ENCODE measurements at regions not wholly inside any gene's neighbourhood (a gene's known extent, or its start where the extent isn't known, plus 50 kb on each side); places are given as distances from the start of the nearest gene placed in this dataset.

- DNase-seq (ENCODE audit: low spot score): no peak
Observed at GRCh38 chr18:73962256-73962655, 185.4 kb downstream of the FBXO15 start.

- DNase-seq (ENCODE audit: low spot score): no peak
Observed at GRCh38 chr18:73961804-73962203, 185.8 kb downstream of the FBXO15 start.

- no peak for DNase-seq (ENCODE audit: low spot score)
Observed at GRCh38 chr18:73959352-73959751, 188.3 kb downstream of the FBXO15 start.

- DNase-seq (ENCODE audit: low spot score): no peak
Observed at GRCh38 chr18:73954268-73954667, 193.4 kb downstream of the FBXO15 start.

GRCh38 chr18:73952296-73952946 lies 195.2 kb downstream of the FBXO15 start:
- peak; percentile 30 for DNase-seq (ENCODE audit: low spot score)

GRCh38 chr18:73950116-73950700 lies 197.4 kb downstream of the FBXO15 start:
- DNase-seq (ENCODE audit: low spot score): no peak

GRCh38 chr18:73948497-73948896 lies 199.1 kb downstream of the FBXO15 start:
- no peak for DNase-seq (ENCODE audit: low spot score)

GRCh38 chr18:73948084-73948483 lies 199.6 kb downstream of the FBXO15 start:
- DNase-seq (ENCODE audit: low spot score): no peak

- no peak for DNase-seq (ENCODE audit: low spot score)
Observed at GRCh38 chr18:73947180-73947921, 200.3 kb downstream of the FBXO15 start.

GRCh38 chr18:73945130-73945792 lies 202.4 kb downstream of the FBXO15 start:
- no peak for DNase-seq (ENCODE audit: low spot score)

GRCh38 chr18:73944715-73945114 lies 202.9 kb downstream of the FBXO15 start:
- DNase-seq (ENCODE audit: low spot score): no peak

- no peak for DNase-seq (ENCODE audit: low spot score)
Observed at GRCh38 chr18:73943763-73944162, 203.9 kb downstream of the FBXO15 start.

GRCh38 chr18:73942956-73943355 lies 204.7 kb downstream of the FBXO15 start:
- DNase-seq (ENCODE audit: low spot score): no peak

GRCh38 chr18:73942081-73942625 lies 205.5 kb downstream of the FBXO15 start:
- DNase-seq (ENCODE audit: low spot score): no peak

- DNase-seq (ENCODE audit: low spot score): no peak
Observed at GRCh38 chr18:73940721-73941120, 206.9 kb downstream of the FBXO15 start.

GRCh38 chr18:73939391-73939790 lies 208.2 kb downstream of the FBXO15 start:
- no peak for DNase-seq (ENCODE audit: low spot score)

- no peak for DNase-seq (ENCODE audit: low spot score)
Observed at GRCh38 chr18:73933685-73934084, 213.9 kb downstream of the FBXO15 start.

- DNase-seq (ENCODE audit: low spot score): no peak
Observed at GRCh38 chr18:73932976-73933375, 214.7 kb downstream of the FBXO15 start.

GRCh38 chr18:73927496-73927895 lies 220.1 kb downstream of the FBXO15 start:
- no peak for DNase-seq (ENCODE audit: low spot score)

- no peak for DNase-seq (ENCODE audit: low spot score)
Observed at GRCh38 chr18:73924836-73925235, 222.8 kb downstream of the FBXO15 start.

GRCh38 chr18:73924307-73924706 lies 223.3 kb downstream of the FBXO15 start:
- no peak for DNase-seq (ENCODE audit: low spot score)

GRCh38 chr18:73923866-73924265 lies 223.8 kb downstream of the FBXO15 start:
- no peak for DNase-seq (ENCODE audit: low spot score)

Data from HT-29 (cell line).